ENCODE measurements at regions not wholly inside any gene's neighbourhood (a gene's known extent, or its start where the extent isn't known, plus 50 kb on each side); places are given as distances from the start of the nearest gene placed in this dataset.

GRCh38 chr3:82791241-82791640 lies 1029.8 kb upstream of the GBE1 start:
- TF ChIP-seq CTCF (IDR thresholded peaks at IDR 0.05) (no peak), POLR2A (IDR thresholded peaks at IDR 0.05) (no peak), POLR2AphosphoS5 (IDR thresholded peaks at IDR 0.05) (no peak)

All from upper lobe of left lung (tissue), 4 donors.